Common myeloid progenitor, CD34-positive (primary cell): ENCODE measurements at regions not wholly inside any gene's neighbourhood (a gene's known extent, or its start where the extent isn't known, plus 50 kb on each side); places are given as distances from the start of the nearest gene placed in this dataset.

Experiments
- CTCF ChIA-PET: fragments of 350-600 bp; sonication (Branson Sonifier 250); formaldehyde crosslinking; loops from one replicate; lab custom pipeline; 2021; ENCODE audit warnings: antibody characterized with exemption; lab: Charles Lee
- POLR2A ChIA-PET: fragments of 350-600 bp; sonication (Branson Sonifier 250); formaldehyde crosslinking; loops from one replicate; lab custom pipeline; 2021; ENCODE audit warnings: antibody characterized with exemption; lab: Charles Lee
- DNase-seq, 3 donors: peaks; one replicate each; pipeline versions ENCODE4 v3.0.0 to v3.0.0-alpha.2; 2013
- H3K27ac ChIP-seq, 2 experiments: 1 replicate in 1 of 2; 2 replicates in 1 of 2; pipeline ENCODE4 v1.7.0; 2013; ENCODE audit warnings: inconsistent platforms in 2 of 2, low read length in 2 of 2, mild to moderate bottlenecking in 2 of 2, low read depth in 1 of 2, moderate library complexity in 1 of 2; ENCODE audit not compliant: severe bottlenecking in 2 of 2, insufficient read depth in 1 of 2, poor library complexity in 1 of 2
- H3K27me3 ChIP-seq, 5 experiments: replicated peaks in 2 of 5; 1 replicate in 3 of 5; 2 replicates in 2 of 5; pipeline versions ENCODE4 v1.6.1 to v1.7.0; 2013; ENCODE audit warnings: low read length in 4 of 5, mild to moderate bottlenecking in 2 of 5, moderate library complexity in 2 of 5, inconsistent platforms in 1 of 5; ENCODE audit not compliant: insufficient read depth in 5 of 5, control insufficient read depth in 4 of 5
- H3K36me3 ChIP-seq, 4 experiments: 1 replicate in 2 of 4; 2 replicates in 2 of 4; pipeline versions ENCODE4 v1.6.1 to v1.7.0; 2013; ENCODE audit warnings: low read length in 3 of 4, control low read depth in 1 of 4, mild to moderate bottlenecking in 1 of 4; ENCODE audit not compliant: control insufficient read depth in 4 of 4, insufficient read depth in 4 of 4
- H3K4me1 ChIP-seq, 4 experiments: 1 replicate in 3 of 4; 2 replicates in 1 of 4; pipeline versions ENCODE4 v1.6.1 to v1.7.1; 2013; ENCODE audit warnings: low read length in 3 of 4, mild to moderate bottlenecking in 3 of 4, control low read depth in 1 of 4, inconsistent platforms in 1 of 4, moderate library complexity in 1 of 4; ENCODE audit not compliant: control insufficient read depth in 4 of 4, insufficient read depth in 4 of 4; ENCODE audit errors: control extremely low read depth in 1 of 4
- H3K4me3 ChIP-seq, 7 experiments: 1 replicate in 4 of 7; 2 replicates in 3 of 7; pipeline versions ENCODE4 v1.5.1 to v1.7.0; 2013; ENCODE audit warnings: mild to moderate bottlenecking in 7 of 7, low read length in 6 of 7, moderate library complexity in 6 of 7, inconsistent platforms in 2 of 7, low read depth in 2 of 7, control low read depth in 1 of 7; ENCODE audit not compliant: insufficient read depth in 4 of 7, control insufficient read depth in 1 of 7; ENCODE audit errors: extremely low read depth in 1 of 7
- H3K9me3 ChIP-seq, 5 experiments: 1 replicate in 4 of 5; 2 replicates in 1 of 5; pipeline versions ENCODE4 v1.6.1 to v1.7.1; 2013; ENCODE audit warnings: low read length in 4 of 5, mild to moderate bottlenecking in 2 of 5, inconsistent platforms in 1 of 5, low read depth in 1 of 5, moderate library complexity in 1 of 5; ENCODE audit not compliant: control insufficient read depth in 4 of 5, insufficient read depth in 2 of 5; ENCODE audit errors: control extremely low read depth in 1 of 5
- WGBS: methylation state at CpG from one replicate; pipeline ENCODE4 v1.1.5; 2013; ENCODE audit not compliant: insufficient coverage; 5-methylcytosine and 5-hydroxymethylcytosine counted together

DNA sequence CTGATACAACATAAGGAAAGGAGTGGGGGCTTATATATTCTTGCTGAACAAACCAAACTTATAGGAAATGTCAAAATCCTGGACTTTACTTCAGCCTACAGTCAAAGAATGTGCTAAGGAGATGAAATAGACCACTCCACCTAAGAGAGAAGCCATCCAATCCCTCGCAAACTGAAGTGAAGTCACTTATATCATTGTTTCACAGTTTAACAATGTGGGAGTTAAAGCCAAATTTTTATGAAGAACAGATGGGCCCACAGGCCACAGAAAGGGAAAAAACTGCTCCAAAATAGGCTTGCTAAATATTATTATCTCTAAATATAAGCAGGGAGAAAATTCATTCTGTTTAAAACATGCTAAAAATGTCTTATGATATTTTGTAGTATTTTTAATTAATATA is 233.3 kb downstream of the GAS1 start:
- Histone ChIP-seq H3K27ac (no peak overlapping the region), H3K36me3 (no peaks in the 10 kb centered on the region), H3K4me1 (no peaks in the 10 kb centered on the region), H3K27me3 (peaks cover 0 to 2% (median 0%) of the 10 kb centered on the region in 5 experiments), H3K9me3 (no peaks in the 10 kb centered on the region), H3K4me3 (no peak overlapping the region)
- WGBS: no CpG with 5 or more reads among the region's 1 CpG
- no peak for DNase-seq
- POLR2A ChIA-PET: no interaction called here
- CTCF ChIA-PET: no interaction called here

DNA sequence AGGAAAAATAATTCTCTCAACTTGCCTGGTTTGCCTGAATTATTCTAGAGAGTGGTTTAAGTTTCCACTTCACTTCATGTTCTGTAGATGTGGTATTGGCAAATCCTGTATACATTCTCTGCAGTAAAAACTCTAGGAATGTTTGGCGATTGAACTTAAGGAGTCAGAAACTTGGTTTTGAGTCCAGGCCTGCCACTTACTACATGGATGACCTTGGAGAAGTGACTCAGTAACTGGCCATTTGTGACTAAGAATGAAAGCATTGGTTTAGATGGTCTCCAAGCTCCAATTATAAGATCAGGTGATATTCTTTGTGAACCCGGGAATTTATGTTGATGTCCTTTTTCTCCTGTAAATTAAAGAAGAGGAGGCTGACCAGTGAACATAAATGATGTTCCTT is 233.8 kb downstream of the GAS1 start:
- no peak overlapping the region for H3K4me3 ChIP-seq
- no peak for DNase-seq
- 100% methylated on average over 1 of the region's 2 CpGs for WGBS
- no peaks in the 10 kb centered on the region for H3K36me3 ChIP-seq
- H3K27ac ChIP-seq: no peak overlapping the region
- peaks cover 0 to 2% (median 0%) of the 10 kb centered on the region in 5 experiments for H3K27me3 ChIP-seq
- no peaks in the 10 kb centered on the region for H3K9me3 ChIP-seq
- no peaks in the 10 kb centered on the region for H3K4me1 ChIP-seq
- ChIA-PET CTCF (no interaction called here), POLR2A (no interaction called here)

DNA sequence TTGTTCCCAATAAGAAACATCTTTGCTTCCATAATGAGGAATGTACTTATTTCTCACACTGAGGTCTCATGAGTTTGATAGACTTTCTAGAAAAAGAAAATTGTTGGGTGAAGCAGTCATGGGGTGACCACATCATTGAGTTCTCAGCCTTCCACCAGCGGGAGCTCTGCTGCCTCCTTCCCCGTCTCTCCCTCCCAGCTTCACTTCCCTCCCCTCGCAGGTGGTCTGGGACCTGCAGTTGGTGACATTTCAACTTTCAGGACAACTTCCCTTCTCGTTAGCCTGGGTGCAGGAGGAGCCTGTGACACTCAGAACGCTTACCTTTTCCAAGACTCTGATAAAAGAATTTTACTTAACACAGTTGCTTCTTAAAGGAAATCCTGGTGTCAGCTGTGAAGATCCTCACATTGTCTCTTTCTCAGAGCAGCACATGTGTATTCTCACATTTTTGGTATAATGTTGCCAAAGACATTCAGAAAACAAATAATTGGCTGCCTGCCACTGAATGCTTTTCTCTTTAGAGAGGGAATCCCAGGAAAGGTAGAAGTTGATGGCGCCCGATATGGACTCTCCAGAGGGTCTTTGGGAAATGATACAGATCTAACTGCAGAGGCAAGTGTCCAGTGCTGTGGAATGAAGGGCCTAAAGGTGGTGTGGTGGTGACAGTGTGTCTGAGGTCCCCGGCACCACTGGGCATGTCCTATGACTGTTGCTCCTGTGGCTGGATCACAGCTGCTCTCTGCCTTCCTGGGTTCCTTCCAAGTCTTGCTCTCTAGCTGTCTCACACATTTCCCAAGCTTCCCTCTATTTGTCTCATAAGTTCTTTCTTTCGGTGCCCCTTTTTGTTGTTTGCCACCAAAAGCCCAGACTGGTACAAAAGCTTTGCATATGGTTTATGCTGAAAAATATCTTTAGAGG is 238.1 kb downstream of the GAS1 start:
- WGBS: 52% methylated on average over 7 of the region's 9 CpGs
- no peaks in the 10 kb centered on the region for H3K36me3 ChIP-seq
- POLR2A ChIA-PET: no interaction called here
- CTCF ChIA-PET: no interaction called here
- peaks cover 0 to 8% (median 0%) of the 10 kb centered on the region in 5 experiments for H3K27me3 ChIP-seq
- no peak overlapping the region for H3K27ac ChIP-seq
- no peaks in the 10 kb centered on the region for H3K9me3 ChIP-seq
- no peaks in the 10 kb centered on the region for H3K4me1 ChIP-seq
- H3K4me3 ChIP-seq: no peak overlapping the region
- DNase-seq: no peak

DNA sequence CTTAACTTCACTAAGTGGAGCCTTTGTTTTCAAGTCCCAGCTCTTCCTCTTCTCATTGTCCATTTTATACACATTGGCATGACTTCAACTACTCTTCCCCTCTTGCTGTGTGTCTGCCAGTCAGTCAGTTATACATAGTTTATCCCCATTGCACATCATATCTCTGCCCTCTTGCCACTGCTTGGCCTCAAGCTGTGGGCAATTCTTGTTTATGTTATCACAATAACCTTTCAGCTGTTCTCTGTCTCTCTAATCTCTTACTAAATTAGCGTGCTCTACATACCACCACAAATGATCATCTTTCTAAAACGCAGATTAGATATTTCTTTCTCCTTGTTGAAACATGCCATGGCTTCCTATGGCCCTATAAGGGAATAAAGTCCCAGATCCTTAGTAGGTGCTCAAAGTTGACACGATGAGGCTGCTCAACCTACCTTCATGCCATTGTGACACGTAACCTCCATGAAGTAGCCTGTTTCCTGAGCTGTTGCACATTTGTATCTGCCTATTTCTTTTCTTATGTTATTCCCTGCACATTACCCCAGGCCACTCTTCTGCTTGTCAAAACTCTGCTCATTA is 239.3 kb downstream of the GAS1 start:
- no peak overlapping the region for H3K4me3 ChIP-seq
- no peaks in the 10 kb centered on the region for H3K9me3 ChIP-seq
- H3K27me3 ChIP-seq: peaks cover 0 to 6% (median 0%) of the 10 kb centered on the region in 5 experiments
- no peaks in the 10 kb centered on the region for H3K36me3 ChIP-seq
- DNase-seq: no peak
- no peak overlapping the region for H3K27ac ChIP-seq
- no peaks in the 10 kb centered on the region for H3K4me1 ChIP-seq
- ChIA-PET CTCF (no interaction called here), POLR2A (no interaction called here)
- WGBS: 100% methylated on average over 2 of the region's 4 CpGs

DNA sequence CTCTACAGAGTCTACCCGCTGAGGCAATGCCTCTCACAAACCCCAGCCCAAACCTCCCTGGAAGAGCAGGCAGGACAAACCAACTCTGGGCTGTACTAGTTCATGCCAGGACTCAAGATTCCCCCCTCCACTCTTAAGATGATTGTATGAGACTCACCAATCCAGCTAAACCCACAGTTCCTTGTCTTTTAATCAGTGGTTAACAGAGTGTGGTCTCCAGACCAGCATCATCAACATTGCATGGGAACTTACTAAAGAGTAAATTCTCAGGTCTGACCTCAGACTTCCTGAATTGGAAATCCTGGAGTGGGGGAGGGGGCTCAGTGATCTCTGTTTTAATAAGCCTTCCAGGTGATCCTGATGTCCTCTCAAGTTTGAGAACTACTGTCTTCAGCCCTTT is 240.9 kb downstream of the GAS1 start:
- CTCF ChIA-PET: no interaction called here
- POLR2A ChIA-PET: no interaction called here
- no CpG with 5 or more reads among the region's 1 CpG for WGBS
- H3K27me3 ChIP-seq: peaks cover 0 to 6% (median 0%) of the 10 kb centered on the region in 5 experiments
- no peak for DNase-seq
- no peak overlapping the region for H3K27ac ChIP-seq
- H3K9me3 ChIP-seq: no peaks in the 10 kb centered on the region
- no peaks in the 10 kb centered on the region for H3K36me3 ChIP-seq
- H3K4me1 ChIP-seq: no peaks in the 10 kb centered on the region
- no peak overlapping the region for H3K4me3 ChIP-seq

DNA sequence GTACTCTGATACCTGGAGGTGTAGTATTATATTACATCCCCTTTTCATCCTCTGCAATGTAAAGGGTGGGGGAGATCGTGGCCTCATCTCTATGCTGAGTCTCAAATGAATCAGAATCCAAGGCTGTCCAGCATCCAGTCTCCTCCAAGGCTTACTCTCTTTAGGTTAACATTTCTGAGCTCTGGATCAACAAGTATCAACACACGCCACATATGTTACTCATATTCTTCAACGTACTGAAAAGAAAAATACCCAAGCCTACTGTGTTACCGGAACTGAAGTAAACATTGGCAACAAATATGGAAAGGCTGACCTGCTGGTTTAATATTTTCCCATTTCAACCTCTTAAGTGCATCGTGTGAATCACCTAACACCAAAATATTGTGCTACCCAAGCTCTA is 241.8 kb downstream of the GAS1 start:
- Histone ChIP-seq H3K36me3 (no peaks in the 10 kb centered on the region), H3K9me3 (no peaks in the 10 kb centered on the region), H3K27me3 (peaks cover 0 to 6% (median 0%) of the 10 kb centered on the region in 5 experiments), H3K27ac (no peak overlapping the region), H3K4me3 (no peak overlapping the region), H3K4me1 (no peaks in the 10 kb centered on the region)
- ChIA-PET POLR2A (no interaction called here), CTCF (no interaction called here)
- no peak for DNase-seq
- WGBS: 96% methylated on average over 3 of the region's 5 CpGs

DNA sequence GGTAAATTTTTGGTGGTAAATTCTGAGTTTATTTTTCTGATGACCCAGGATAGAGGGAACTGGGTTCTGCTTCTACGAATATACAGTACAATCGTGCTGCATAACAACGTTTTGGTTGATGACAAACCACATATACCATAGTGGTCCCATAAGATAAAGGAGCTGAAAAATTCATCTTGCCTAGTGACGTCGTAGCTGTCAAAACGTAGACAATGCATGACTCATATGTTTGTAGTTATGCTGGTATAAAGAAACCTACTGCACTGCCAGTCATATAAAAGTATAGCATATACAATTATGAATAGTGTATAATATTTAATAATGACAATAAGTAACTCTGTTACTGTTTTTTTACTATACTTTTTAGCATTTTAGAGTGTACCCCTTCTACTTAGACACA is 244.0 kb downstream of the GAS1 start:
- H3K36me3 ChIP-seq: no peaks in the 10 kb centered on the region
- no peaks in the 10 kb centered on the region for H3K9me3 ChIP-seq
- DNase-seq: peak in 1 of 3 donors; percentile 1
- H3K27me3 ChIP-seq: peaks cover 0 to 6% (median 0%) of the 10 kb centered on the region in 5 experiments
- H3K4me1 ChIP-seq: no peaks in the 10 kb centered on the region
- CTCF ChIA-PET: no interaction called here
- H3K4me3 ChIP-seq: no peak overlapping the region
- 96% methylated on average over 3 of the region's 6 CpGs for WGBS
- POLR2A ChIA-PET: no interaction called here
- no peak overlapping the region for H3K27ac ChIP-seq
